Left kidney (tissue), 1 donor: ENCODE measurements at regions not wholly inside any gene's neighbourhood (a gene's known extent, or its start where the extent isn't known, plus 50 kb on each side); places are given as distances from the start of the nearest gene placed in this dataset.
"Not testable (repeated sequence)": the region's sequence is repeated elsewhere in the genome, so short reads cannot be mapped to it uniquely, and the experiment has no call there.

Experiments used
- DNase-seq: peaks from one replicate; pipeline ENCODE4 v3.0.0-alpha.2; 2013

DNA sequence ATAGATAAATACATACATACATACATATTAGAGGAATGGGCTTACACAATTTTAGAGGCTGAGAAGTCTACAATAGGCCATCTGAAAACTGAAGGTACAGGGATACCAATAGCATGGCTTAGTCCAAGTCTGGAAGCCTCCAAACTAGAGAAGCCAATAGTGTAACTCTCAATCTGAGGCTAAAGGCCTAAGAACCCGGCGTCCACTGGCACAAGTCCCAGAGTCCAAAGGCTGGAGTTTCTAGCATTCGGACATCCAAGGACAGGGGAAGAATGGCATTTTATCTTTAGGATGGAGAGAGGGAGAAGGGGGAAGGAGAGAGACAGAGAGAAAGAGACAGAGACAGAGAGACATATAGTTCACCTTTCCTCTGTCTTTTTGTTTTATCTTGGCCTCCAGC is 63.7 kb upstream of the SYT4 start:
- DNase-seq: no peak

DNA sequence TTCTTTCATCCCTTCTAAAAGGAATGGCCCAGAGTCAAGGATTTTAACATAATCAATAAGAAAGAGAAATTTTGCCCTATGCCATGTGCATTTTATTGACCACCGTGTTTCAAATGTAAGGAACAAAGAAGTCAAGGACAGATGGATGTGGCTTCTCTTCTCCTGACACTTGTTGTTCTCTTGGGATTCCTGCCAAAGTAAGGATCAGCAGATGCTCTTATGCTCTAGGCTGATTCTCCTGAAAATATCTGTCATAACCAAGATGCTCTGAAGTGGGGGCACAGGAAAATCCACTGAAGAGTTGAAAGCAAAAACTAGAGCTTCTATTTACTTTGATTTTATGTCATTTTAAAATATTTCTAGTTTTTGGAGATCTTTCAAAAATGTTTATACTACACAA is 72.9 kb upstream of the SYT4 start:
- no peak for DNase-seq

DNA sequence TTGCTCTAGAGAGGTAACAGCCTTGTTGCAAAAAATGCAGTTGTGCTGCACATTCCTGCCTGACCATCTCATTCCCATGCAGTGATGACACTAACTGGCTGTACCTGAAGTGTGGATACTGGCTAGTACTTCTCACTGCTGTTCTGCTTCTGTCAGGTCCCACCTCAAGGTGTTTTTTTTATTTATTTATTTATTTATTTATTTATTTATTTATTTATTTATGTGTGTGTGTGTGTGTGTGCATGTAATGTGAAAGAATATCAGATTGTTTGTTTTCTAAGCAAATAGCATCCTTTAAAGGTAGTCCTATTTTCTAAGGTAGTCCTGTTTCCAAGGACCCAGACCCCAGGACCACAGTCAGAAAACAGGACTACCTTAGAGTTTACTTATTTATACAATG is 87.2 kb upstream of the SYT4 start:
- no peak for DNase-seq

DNA sequence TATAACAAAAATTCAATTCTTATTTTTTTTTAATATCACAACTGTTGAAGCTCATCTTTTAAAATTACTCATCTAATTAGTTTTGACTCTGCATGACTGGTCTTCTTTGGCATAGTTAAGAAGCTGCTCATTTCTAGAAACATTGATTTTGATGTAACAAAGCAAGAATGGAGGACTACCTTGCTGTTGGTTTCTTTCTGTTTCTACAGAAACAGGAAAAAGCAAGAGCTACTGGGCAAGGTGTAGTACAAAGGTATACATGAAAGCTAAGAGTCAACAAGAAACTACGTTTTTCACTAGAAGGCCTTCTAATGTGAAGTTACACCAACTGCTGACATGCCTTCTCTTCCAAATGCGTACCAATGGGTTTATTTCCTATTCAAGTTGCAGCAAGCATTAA is 90.6 kb upstream of the SYT4 start:
- no peak for DNase-seq

DNA sequence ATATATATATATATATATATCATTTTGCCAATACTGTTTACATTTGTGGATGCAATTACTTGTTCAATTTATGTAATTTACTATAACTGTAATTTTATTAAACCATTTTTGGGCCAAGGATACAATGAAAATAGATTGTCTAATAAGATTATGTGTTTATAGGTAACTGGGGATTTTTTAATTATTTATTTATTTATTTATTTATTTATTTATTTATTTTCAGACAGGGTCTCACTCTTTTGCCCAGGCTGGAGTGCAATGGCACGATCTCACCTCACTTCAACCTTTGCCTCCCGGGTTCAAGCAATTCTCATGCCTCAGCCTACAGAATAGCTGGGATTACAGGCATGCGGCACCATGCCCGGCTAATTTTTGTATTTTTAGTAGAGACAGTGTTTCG is 92.0 kb upstream of the SYT4 start:
- not testable (repeated sequence) for DNase-seq

DNA sequence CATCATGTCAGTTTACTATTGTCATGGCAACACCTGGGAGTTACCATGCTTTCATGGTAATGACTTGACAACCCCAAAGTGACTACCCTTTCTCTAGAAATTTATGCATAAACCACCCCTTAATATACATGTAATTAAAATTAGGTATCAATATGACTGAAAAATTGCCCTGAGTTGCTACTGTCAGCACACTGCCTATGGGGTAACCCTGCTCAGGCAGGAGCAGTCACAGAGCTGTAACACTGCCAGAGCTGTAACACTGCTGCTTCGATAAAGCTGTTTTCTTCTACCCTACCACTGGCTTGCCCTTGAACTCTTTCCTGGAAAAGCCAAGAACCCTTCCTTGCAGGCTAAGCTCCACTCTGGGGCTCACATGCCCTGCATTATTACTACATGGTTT is 95.5 kb upstream of the SYT4 start:
- no peak for DNase-seq

DNA sequence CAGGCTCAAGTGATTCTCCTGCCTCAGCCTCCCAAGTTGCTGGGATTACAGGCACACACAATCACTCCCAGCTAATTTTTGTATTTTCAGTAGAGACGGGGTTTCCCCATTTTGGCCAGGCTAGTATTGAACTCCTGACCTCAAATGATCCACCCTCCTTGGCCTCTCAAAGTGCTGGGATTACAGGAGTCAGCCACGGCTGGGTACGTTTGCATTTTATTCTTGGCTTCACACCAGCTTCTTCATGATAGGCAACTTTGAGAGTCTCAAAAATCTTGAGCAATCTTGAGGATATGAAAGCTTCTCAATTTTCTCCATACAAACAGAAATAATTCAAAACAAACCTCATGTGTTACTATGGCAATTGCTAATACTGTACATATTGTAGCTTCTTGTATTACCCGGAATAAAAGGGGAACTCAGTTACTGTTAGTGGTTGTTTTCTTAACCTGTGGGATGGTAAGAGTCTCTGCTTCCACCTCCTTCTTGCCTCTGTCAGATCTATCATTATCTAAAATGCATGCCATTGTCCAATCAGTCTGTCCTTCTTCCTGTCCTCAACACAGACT is 102.9 kb upstream of the SYT4 start:
- DNase-seq: no peak

DNA sequence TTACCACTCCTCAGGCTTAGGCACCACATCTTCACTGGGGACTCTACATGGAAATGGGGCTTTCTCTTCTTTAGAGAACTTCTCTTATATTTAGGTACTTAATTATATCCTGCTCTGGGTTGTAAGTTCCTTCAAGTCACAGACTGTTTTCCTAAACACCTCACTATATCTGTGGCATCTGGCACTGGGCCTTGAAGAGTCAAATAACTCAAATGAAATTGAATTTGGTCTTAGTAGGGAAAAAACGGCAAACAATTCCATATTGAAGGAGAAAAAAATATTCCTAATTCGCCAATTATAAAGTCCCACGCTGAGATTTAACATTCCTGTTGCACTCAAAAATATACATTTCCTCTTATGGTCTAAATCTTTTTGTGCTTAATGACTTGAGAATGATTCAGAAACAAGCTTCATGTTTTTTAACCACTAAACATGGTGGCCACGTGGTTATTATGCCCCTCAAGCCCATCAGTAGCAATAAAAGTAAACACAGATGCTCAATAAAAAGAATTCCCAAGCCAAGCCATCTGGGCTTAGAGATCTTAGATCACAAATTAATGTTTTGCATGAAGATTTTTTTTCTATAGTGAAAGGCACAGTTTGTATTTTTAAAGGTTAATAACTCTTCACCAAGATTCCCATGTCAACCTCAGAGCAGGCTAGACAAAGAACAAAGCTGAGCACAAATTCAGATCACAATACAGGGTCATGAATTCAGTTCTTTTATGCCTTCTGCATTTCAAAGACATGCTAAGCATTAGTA is 105.5 kb upstream of the SYT4 start:
- DNase-seq: no peak

DNA sequence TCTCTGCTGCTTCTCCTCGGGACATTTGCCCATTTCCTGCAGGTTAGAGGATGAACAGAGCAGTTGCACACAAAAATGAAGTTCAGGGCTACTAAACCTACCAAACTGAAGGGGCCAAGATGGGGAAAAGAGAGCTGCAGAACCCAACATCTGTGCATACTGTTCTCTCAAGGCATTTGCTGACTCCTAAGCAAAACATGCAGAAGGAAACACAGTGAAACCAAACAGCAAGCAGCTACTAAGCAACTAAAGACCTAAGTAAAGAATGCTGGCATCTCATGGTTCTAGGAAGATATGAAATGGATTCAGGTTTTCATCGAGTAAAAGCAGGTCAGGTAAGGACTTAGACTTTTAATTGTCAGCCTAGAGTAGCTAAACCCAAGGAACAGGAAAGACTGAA is 111.9 kb upstream of the SYT4 start:
- no peak for DNase-seq

DNA sequence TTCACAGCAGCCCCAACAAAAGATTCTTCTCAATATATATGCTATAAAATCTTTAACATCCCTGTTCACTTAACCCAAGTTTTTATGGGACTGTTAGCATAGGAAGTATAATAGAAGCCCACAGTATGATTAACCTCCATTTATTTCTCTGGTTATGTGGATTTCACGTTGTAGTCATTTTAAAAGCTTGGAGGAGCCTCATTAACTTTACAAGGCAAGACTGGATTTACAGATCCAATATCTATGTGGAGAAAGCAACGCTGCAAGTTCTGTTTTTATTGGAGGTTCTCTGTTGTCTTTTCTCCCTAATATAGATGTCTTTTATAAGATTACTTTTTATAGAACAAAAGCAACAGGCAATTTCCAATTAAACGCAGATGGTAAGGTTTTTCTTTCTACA is 114.9 kb upstream of the SYT4 start:
- DNase-seq: no peak

DNA sequence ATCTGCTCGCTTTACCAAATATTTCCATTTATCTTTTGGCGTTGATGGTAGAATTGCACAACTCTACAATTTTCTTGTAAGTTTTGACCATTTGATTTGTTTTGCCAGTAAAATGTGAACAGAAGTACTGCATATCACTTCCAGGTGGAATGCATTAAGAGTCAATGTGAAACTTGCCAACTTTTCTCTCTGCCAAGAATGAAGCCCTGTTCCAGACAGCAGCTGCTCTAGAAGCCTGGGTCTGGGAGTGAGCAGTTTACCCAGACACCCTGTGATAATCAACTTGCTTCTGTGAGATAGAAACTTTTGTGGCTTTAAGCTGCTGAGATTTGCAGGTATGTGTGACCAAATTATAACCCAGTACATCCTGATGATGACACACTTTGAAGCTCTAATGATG is 115.9 kb upstream of the SYT4 start:
- DNase-seq: no peak

DNA sequence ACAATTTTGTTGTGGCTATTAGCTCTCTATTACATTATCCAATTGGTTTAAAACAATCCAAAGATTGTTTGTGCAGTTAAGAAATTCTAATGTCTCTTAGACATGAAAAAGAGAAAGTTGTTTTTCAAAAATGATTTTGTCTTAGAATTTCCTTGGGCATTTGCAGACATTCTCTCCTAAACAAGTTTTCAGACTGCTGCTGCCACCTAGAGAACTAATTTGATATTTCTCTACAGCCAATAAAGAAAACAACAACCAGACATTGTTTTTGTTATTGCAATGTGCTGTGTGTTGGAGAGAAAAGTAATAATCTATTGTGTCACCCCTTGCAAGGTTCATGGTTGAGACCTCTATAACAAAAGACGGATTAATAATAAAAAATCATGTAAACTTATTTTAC is 119.0 kb upstream of the SYT4 start:
- DNase-seq: peak; percentile 34

DNA sequence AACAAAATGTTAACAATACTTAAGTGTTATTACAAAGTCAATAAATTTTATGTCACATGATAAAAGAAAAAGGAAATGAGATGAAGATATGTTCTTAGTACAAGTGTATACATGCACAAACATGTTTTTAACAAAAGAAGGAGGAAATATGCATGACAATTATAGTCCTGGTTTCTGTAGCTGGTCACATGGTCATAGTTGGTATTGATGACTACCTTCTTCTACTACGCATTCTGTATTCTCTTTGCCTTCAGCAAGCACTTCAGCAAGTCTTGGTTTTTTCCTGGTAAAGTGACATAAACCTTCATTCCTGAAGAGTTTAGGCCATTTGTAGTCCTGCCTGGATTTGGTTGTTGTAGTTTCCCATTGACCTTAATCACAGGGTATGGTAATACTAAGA is 121.3 kb upstream of the SYT4 start:
- no peak for DNase-seq

DNA sequence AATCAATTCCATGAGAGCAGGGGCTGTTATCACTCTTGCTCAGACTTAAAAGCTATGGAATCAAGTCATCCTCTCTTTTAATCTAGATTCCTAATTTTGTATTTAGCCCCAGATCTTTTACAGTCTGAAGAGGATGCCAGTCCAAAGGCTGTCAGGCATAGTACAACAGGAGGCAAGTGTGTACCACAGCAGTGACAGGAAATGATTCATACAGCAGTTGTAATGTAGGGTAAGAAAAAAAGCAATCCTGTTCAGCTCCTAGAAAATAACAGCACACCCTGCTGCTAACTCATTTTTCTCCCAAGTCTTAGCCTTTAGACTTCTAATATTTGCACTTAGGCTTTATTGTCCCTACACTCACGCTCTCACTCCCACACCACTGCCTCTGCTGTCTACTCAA is 127.8 kb upstream of the SYT4 start:
- no peak for DNase-seq

DNA sequence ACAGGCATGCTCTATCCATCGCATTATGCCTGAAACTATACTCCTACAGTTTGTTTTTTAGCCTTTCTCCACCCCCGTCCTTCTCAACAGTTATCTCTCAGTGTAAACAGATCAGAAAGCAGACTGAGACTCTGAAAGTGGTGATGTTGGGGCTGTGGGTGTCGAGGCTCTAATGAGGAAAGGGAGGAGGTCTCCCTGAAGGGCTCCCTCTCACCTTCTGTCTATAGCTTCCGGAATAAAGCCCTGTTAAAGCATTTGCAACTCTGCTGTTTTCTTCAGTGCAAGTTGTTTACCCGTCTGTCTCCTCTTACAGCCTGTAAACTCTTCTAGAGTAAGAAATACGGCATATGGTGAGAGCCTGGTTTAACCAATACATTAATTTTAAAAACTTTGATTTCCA is 136.7 kb upstream of the SYT4 start:
- no peak for DNase-seq

DNA sequence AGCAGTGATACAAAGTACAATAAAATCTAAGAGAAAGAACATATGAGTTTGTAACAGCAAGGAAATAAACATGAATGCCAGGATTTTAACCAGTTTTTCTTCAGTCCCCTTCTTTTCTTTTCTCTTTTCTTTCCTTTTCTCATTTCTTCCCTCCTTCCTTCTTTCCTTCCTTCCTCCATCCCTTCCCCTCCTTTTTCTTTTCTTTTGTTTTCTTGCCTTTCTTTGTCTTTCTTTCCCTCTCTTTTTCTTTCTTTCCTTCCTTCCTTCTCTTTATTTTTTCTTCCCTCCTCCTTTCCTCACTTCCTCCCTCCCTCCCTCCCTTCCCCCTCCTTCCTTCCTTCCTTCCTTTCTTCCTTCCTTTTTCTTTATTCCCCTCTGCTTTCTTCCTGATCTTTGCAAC is 142.8 kb upstream of the SYT4 start:
- DNase-seq: no peak

DNA sequence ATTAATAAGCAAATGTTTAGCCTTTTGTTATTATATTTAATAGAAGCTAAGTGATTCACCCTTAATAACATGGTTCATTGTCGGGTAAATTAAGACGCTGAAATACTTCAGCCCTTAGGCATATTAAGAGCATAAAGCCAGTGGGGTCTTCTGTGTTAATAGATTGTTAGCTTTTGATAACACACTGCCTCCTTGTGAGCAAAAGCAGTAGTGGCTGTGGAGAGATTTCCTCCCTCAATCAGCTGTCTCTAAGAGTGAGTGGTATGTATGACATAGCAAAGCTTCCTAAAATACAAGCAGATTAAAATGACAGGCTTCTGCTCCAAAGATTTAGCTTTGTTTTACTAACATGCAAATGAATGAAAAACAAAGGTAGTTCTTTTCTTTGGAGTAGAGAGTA is 143.7 kb upstream of the SYT4 start:
- DNase-seq: no peak

DNA sequence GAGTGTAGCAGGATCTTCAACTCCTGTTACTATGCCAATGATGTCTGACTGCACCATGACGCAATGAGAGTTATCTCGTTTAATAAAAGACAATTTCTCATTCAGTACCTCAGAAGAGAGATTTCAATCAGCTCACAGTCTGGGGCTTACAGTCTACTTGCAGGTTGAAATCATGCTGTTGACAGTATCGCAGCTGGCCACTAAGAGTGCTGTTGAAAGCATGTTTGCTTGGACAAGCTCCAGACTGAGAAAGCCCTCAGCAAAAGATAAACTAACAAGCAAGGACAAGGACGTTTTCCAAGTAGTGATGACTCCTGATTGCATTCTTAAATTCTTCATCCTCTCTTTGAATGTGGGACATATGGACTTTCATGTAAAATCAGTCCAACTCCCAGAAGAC is 145.2 kb upstream of the SYT4 start:
- peak; percentile 4 for DNase-seq

DNA sequence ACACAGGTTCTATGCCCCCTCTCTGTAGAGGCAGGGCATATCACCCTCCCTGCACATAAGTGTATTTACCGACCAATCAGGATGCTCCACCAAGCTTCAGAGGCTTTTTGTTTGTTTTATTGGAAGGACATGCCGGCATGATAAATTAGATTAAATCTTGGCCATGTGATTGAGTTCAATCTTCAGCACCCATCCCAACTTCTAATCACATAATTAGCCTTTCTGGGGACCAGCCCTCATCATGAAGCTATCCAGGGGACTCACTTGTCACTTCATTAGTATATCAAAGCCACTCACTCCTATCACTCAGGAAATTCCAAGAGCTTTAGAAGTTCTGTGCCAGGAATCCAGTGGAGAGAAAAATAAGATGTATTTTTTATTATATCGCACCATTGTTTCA is 158.6 kb upstream of the SYT4 start:
- DNase-seq: no peak

DNA sequence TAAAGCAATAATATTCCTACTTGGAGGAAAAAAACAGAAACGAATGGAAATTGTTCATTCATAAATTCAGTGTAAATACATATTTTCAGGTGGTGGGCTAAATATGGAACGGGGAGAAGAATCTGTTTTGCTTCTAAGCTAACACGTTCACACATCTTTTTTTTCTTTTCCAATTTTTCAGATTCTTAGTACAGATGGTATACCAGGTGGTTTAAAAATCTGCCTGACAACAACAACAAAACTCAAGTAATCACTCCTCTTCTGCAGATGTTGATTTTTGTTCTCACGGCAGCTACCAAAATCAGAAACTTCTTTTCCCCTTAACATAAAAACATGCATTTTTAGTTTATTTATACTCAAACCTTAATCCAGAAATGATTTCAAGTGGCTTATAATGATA is 164.8 kb upstream of the SYT4 start:
- DNase-seq: no peak

DNA sequence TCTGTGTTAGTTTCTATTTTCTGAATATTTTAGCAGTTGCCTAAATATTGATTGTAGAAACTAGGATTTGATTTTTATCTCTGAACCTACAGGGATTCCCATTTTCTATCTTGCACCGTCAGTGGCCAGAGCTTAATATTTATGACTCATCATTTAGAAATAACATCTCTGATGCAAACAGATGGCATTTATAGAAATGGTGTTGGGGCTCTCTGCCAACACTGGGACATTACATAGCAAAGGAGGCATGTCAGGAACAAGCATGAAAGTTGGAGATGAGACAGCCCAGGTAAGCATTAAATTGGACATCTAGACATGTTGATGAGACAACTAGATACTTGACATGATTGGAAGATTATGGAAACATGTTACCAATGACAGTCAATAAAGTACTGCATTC is 165.3 kb upstream of the SYT4 start:
- DNase-seq: no peak

DNA sequence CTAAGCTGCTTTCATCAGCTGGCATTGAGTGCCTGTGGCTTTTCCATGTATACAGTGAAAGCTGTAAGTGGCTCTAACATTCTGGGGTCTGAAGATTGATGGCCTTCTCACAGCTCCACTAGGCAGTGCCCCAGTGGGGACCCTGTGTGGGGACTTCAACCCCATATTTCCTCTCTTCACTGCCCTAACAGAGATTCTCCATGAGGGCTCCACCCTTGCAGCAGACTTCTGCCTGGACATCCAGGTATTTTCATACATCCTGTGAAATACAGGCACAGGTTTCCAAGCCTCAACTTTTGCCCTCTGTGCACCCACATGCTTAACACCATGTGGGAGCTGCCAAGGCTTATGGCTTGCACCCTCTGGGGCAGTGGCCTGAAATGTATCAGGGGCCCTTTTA is 188.2 kb upstream of the SYT4 start:
- no peak for DNase-seq

DNA sequence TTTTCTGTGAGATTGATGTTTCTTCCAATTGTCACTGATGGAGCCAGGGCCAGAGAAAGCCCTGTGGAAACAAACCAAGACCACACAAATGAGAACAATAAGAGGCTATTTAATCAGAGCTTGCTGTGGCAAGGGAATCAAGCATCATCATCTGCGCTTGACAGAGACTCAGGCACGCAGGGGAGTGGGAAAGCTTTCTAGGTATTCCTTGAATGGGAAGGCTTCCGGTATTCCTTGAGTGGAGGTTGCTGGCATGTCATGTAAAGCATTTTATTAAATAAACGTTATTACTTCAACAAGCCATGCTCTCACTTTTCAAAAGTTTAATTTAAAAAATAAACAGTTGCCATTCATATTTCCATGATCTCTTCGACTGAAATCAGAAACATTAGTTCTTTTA is 194.6 kb upstream of the SYT4 start:
- no peak for DNase-seq

DNA sequence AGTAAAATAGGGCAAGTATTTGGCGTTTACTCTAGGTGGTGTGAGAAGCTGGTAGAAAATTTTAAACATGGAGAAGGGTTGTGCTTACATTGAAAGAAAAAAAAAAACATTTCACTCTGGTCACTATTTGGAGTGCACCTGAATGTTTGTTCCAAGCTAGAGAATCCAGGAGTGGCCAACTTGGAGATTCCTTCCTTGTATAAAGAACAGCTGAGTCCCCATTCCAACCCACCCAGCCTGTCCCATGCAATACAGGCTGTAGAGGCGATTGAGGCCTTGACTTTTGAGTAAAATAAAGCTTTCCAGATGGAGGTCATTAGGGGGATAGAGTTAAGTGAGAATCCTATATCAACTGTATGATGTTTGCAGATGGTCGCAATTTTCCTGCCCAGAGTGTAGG is 203.8 kb upstream of the SYT4 start:
- DNase-seq: no peak

DNA sequence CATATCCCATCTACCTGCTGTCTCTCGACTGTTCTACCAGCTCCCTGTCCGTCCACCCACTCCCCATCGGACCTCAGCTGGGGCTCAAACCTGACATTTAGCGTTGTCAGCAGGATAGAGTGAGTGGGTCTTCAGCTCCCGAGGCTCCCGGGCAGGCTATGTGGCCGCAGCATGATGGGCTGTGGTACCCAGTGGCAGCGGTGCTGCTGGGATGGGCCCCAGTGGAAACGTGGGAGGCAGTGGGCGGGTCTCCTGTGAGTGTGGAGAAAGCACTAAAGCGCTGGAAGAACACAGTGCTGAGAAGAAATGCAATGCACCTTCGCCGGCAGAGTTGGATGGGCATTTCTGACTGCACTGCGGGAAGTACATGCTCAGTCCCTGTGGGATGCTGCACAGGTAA is 204.8 kb upstream of the SYT4 start:
- no peak for DNase-seq
